ENCODE measurements at regions not wholly inside any gene's neighbourhood (a gene's known extent, or its start where the extent isn't known, plus 50 kb on each side); places are given as distances from the start of the nearest gene placed in this dataset.

- TF ChIP-seq RCOR1 (IDR thresholded peaks at IDR 0.05; ENCODE audit: low read depth, low read length) = no peak
- TF ChIP-seq HDAC2 (IDR thresholded peaks at IDR 0.05) = no peak
- no peak for TF ChIP-seq HES2 (IDR thresholded peaks at IDR 0.05)
- TF ChIP-seq HMGXB4 (CRISPR knock-in tag; IDR thresholded peaks at IDR 0.05; ENCODE audit: borderline replicate concordance) = no peak
- no peak for TF ChIP-seq ESRRA (IDR thresholded peaks at IDR 0.05; ENCODE audit: borderline replicate concordance, low read length)
- no peak for TF ChIP-seq ZNF302 (CRISPR knock-in tag; IDR thresholded peaks at IDR 0.05)
- TF ChIP-seq HOXB5 (CRISPR knock-in tag; IDR thresholded peaks at IDR 0.05) = no peak
- no peak for TF ChIP-seq SMC3 (IDR thresholded peaks at IDR 0.05)
- no peak for TF ChIP-seq EHF (CRISPR knock-in tag; IDR thresholded peaks at IDR 0.05)
- TF ChIP-seq FOSB (CRISPR knock-in tag; IDR thresholded peaks at IDR 0.05) = no peak
- TF ChIP-seq KDM5A (IDR thresholded peaks at IDR 0.05) = no peak
- TF ChIP-seq FOXS1 (CRISPR knock-in tag; IDR thresholded peaks at IDR 0.05) = no peak
- no peak for TF ChIP-seq TFCP2L1 (CRISPR knock-in tag; IDR thresholded peaks at IDR 0.05)
- no peak for TF ChIP-seq NFE2L2 (conservative IDR thresholded peaks at IDR 0.05; ENCODE audit: low read length)
- ChIA-PET POLR2A (no interaction called here), CTCF (no interaction called here)
- H3K9me3 ChIP-seq = no peaks in the 10 kb centered on the region
- no peak for FAIRE-seq
- H3K4me2 ChIP-seq = no peak overlapping the region
- no peaks in the 10 kb centered on the region for H3K4me1 ChIP-seq
- 0% methylated on average over 3 of the region's 3 CpGs for WGBS (ENCODE audit: missing lambda C conversion rate)
- no peak for DNase-seq (ENCODE audit: low read depth in 1 of 2, low spot score in 1 of 2)
- no peak overlapping the region for H3K27ac ChIP-seq
- ATAC-seq = no peak
- H3K4me3 ChIP-seq = no peak overlapping the region
Observed at GRCh38 chrX:26352891-26353430, 137.0 kb downstream of the MAGEB5 start.

GRCh38 chrX:26347171-26347570 is 131.2 kb downstream of the MAGEB5 start:
- ChIA-PET CTCF (no interaction called here), POLR2A (no interaction called here)
- no peaks in the 10 kb centered on the region for H3K9me3 ChIP-seq
- no peak overlapping the region for H3K4me3 ChIP-seq
- TF ChIP-seq MYC (IDR thresholded peaks at IDR 0.05; ENCODE audit: borderline replicate concordance, low read length) (no peak), EHMT2 (IDR thresholded peaks at IDR 0.05; ENCODE audit: low read depth) (no peak), PBX3 (IDR thresholded peaks at IDR 0.05) (no peak), BCL3 (IDR thresholded peaks at IDR 0.05) (no peak), HOXB13 (CRISPR knock-in tag; IDR thresholded peaks at IDR 0.05; ENCODE audit: low read depth) (no peak), EP300 (IDR thresholded peaks at IDR 0.05) (no peak), REST (IDR thresholded peaks at IDR 0.05) (no peak), HEYL (CRISPR knock-in tag; IDR thresholded peaks at IDR 0.05) (no peak), ELK1 (IDR thresholded peaks at IDR 0.05; ENCODE audit: low read depth, low read length) (no peak), ZFP36 (IDR thresholded peaks at IDR 0.05; ENCODE audit: borderline replicate concordance, partially characterized antibody) (no peak), RNF2 (IDR thresholded peaks at IDR 0.05; ENCODE audit: borderline replicate concordance, low read depth) (no peak)
- H3K27ac ChIP-seq = no peak overlapping the region
- FAIRE-seq = no peak
- no peaks in the 10 kb centered on the region for H3K4me1 ChIP-seq
- 37% methylated on average over 4 of the region's 4 CpGs for WGBS (ENCODE audit: missing lambda C conversion rate)
- no peak for DNase-seq (ENCODE audit: low read depth in 1 of 2, low spot score in 1 of 2)
- no peak for ATAC-seq
- no peak overlapping the region for H3K4me2 ChIP-seq

Measured in A549 (cell line).